HCT116 (cell line): ENCODE measurements at regions not wholly inside any gene's neighbourhood (a gene's known extent, or its start where the extent isn't known, plus 50 kb on each side); places are given as distances from the start of the nearest gene placed in this dataset.

Experiments used
- EGR1 ChIP-seq: IDR thresholded peaks from 2 replicates; pipeline ENCODE4 v1.6.1; 2012; ENCODE audit warnings: low read depth
- POLR2AphosphoS5 ChIP-seq: IDR thresholded peaks from 2 replicates; pipeline ENCODE4 v1.6.1; 2011; ENCODE audit warnings: mild to moderate bottlenecking, low read depth, low read length, moderate library complexity
- RAD21 ChIP-seq: IDR thresholded peaks from 2 replicates; pipeline ENCODE4 v1.6.1; 2012; ENCODE audit warnings: low read depth, mild to moderate bottlenecking
- SP1 ChIP-seq: IDR thresholded peaks from 2 replicates; pipeline ENCODE4 v1.6.1; 2012; ENCODE audit warnings: low read depth
- YY1 ChIP-seq: IDR thresholded peaks from 2 replicates; pipeline ENCODE4 v1.6.1; 2011; ENCODE audit warnings: low read length, low read depth, moderate library complexity, mild to moderate bottlenecking; ENCODE audit not compliant: insufficient replicate concordance; ENCODE audit errors: extremely low read depth

GRCh38 chr10:131456411-131456810, 144.9 kb upstream of the TCERG1L start:
- TF ChIP-seq SP1, result no peak
- no peak for TF ChIP-seq POLR2AphosphoS5
- no peak for TF ChIP-seq RAD21
- TF ChIP-seq YY1, result no peak
- TF ChIP-seq EGR1, result no peak
